ENCODE measurements at regions not wholly inside any gene's neighbourhood (a gene's known extent, or its start where the extent isn't known, plus 50 kb on each side); places are given as distances from the start of the nearest gene placed in this dataset.

DNA sequence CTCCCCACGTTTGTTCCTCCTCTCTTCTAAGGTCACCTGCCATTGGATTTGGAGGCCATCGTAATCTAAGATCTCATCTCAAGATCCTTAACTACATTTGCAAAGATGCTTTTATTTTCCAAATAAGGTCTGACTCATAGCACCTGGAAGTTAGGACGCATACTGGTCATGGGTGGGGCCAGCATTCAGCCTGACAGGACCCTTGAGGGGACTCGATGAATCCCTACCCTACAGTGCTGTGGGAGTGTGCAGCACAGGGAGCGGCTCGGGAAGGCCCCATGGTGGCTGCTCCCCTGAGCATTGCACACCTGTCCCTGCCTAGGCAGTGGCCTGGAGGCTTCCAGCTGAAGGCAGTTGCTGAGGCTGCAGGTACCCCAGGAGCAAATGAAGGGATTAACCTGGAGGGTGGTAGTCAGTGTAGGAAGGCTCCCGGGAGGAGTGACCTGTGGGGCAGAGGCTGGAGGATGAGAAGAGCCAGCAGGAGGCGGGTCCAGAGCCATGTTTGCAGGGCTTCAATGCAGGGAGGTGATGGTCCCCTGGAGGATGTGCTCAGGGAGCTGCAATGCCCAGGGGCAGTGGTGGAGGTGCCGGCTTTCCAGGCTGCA, 362.2 kb downstream of the CTTN start:
- TF ChIP-seq, protein P1, sequence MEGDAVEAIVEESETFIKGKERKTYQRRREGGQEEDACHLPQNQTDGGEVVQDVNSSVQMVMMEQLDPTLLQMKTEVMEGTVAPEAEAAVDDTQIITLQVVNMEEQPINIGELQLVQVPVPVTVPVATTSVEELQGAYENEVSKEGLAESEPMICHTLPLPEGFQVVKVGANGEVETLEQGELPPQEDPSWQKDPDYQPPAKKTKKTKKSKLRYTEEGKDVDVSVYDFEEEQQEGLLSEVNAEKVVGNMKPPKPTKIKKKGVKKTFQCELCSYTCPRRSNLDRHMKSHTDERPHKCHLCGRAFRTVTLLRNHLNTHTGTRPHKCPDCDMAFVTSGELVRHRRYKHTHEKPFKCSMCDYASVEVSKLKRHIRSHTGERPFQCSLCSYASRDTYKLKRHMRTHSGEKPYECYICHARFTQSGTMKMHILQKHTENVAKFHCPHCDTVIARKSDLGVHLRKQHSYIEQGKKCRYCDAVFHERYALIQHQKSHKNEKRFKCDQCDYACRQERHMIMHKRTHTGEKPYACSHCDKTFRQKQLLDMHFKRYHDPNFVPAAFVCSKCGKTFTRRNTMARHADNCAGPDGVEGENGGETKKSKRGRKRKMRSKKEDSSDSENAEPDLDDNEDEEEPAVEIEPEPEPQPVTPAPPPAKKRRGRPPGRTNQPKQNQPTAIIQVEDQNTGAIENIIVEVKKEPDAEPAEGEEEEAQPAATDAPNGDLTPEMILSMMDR (IDR thresholded peaks at IDR 0.05; ENCODE audit: insufficient read depth, low read length, poor library complexity, severe bottlenecking): no peak
- no peak for TF ChIP-seq EZH2phosphoT487 (conservative IDR thresholded peaks at IDR 0.05; ENCODE audit: low read length)
